Mesothelial cell of epicardium (in vitro differentiated cells): ENCODE measurements at regions not wholly inside any gene's neighbourhood (a gene's known extent, or its start where the extent isn't known, plus 50 kb on each side); places are given as distances from the start of the nearest gene placed in this dataset.
"Not testable (repeated sequence)": the region's sequence is repeated elsewhere in the genome, so short reads cannot be mapped to it uniquely, and the experiment has no call there.

ENCODE experiments used
- DNase-seq, 2 experiments: peaks; one replicate each; pipeline ENCODE4 v3.0.0; 2021; ENCODE audit warnings: low spot score in 2 of 2; ENCODE audit not compliant: unreplicated experiment in 2 of 2
- H3K27ac Mint-ChIP-seq: 2 replicates; pipeline ENCODE4 v1.8.0; 2021; ENCODE audit warnings: mixed read lengths
- H3K27me3 Mint-ChIP-seq: 2 replicates; pipeline ENCODE4 v1.8.0; 2021; ENCODE audit warnings: low read depth, mixed read lengths
- H3K36me3 Mint-ChIP-seq: 2 replicates; pipeline ENCODE4 v1.8.0; 2021; ENCODE audit warnings: mixed read lengths
- H3K4me1 Mint-ChIP-seq: 2 replicates; pipeline ENCODE4 v1.8.0; 2021; ENCODE audit warnings: mixed read lengths
- H3K4me3 Mint-ChIP-seq: 2 replicates; pipeline ENCODE4 v1.8.0; 2021; ENCODE audit warnings: mild to moderate bottlenecking, moderate library complexity, mixed read lengths
- H3K9me3 Mint-ChIP-seq: 2 replicates; pipeline ENCODE4 v1.8.0; 2021; ENCODE audit warnings: mixed read lengths
- CTCF ChIP-seq: fragments of 200-600 bp; sonication (generic); IDR thresholded peaks from one replicate; pipeline ENCODE4 v1.5.0; 2021; ENCODE audit warnings: antibody characterized with exemption; ENCODE audit not compliant: unreplicated experiment

DNA sequence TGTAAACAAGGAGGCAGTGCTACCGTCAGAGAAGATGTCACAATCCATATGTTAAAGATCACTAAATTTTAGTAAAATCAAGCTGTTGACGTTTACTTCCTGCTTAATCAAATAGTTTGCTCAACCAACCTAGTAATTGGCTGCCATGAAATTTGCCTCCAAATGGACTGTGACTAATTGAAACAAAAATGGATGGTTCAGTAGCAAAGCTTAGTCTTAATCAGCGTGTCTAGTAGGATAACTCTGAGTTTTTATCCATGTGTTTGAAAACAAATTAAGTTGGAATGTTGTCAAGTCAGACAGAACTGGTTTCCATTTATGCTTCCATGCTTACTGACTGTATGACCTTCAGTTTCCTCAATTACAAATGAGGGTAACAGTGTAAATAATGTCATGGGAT lies 1456.7 kb upstream of the CELF2 start:
- peaks cover 5% of the 10 kb centered on the region for H3K27me3 Mint-ChIP-seq
- no peak overlapping the region for H3K4me3 Mint-ChIP-seq
- TF ChIP-seq CTCF: no peak
- H3K27ac Mint-ChIP-seq: no peak overlapping the region
- H3K36me3 Mint-ChIP-seq: no peaks in the 10 kb centered on the region
- no peaks in the 10 kb centered on the region for H3K4me1 Mint-ChIP-seq
- no peaks in the 10 kb centered on the region for H3K9me3 Mint-ChIP-seq
- no peak for DNase-seq

DNA sequence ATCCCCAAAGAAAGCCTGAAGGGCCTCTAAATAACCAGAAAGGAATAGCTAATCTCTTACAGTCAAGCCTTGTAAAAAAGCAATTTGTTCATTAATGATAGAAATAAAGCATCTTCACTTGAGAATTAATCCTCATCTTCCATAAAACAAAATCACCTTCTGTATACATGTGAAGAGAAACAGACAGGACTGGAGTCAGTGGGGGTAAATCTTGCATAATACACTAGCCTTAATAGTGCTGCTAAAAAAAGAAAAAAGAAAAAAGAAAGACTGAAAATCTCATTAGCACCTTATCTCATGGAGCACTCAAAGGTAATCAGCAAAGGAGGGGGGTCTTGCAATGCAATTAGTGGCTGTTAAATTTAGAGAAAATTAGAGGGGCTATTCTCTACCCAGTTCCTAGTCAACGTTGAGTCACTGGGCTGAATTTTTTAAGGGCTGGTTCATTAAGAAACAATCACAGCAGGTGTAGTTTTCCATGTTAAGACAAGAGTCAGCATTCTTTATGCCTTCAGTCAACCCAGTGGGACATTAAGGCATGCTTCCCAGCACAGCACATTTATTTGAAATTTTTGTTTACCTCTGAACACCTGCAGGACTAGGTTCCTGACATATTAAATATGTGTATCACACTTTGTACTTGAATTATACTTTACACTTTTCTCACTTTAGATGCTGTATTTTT lies 1455.7 kb upstream of the CELF2 start:
- Mint-ChIP-seq H3K27ac (no peak overlapping the region), H3K4me1 (no peaks in the 10 kb centered on the region), H3K27me3 (peaks cover 10% of the 10 kb centered on the region), H3K36me3 (no peaks in the 10 kb centered on the region), H3K4me3 (no peak overlapping the region), H3K9me3 (no peaks in the 10 kb centered on the region)
- TF ChIP-seq CTCF: no peak
- no peak for DNase-seq

- H3K4me3 Mint-ChIP-seq: no peak overlapping the region
- no peaks in the 10 kb centered on the region for H3K9me3 Mint-ChIP-seq
- H3K4me1 Mint-ChIP-seq: no peaks in the 10 kb centered on the region
- TF ChIP-seq CTCF: no peak
- no peak for DNase-seq
- no peak overlapping the region for H3K27ac Mint-ChIP-seq
- no peaks in the 10 kb centered on the region for H3K36me3 Mint-ChIP-seq
- H3K27me3 Mint-ChIP-seq: peaks cover 4% of the 10 kb centered on the region
Measured at GRCh38 chr10:9577746-9578145, 1439.9 kb upstream of the CELF2 start.

DNA sequence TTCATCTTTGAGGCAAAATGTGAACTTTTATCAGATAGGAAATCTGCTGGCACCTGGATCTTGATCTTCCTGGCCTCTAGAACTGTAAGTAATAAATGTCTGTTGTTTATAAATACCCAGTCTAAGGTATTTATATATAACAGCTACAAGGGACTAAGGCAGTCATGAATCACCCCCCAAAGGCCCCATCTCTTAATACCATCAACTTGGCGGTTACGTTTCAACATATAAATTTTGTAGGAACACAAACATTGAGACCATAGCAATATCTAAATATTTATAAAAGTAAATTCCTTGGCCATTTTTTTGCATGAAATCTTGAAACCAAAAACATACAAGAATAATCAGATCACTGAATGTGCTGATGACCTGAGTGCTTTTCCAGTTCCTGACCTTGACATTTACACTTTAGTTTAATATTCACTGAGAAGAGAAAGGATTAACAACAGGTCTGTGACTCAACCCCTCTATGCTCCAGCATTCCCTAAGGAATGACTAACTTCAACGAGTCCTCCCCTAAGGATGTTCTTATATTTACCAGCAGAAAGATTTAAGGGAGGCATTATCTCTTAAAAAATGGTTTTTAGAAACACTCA lies 1438.5 kb upstream of the CELF2 start:
- Mint-ChIP-seq H3K4me3 (no peak overlapping the region), H3K27ac (no peak overlapping the region), H3K9me3 (no peaks in the 10 kb centered on the region), H3K27me3 (peaks cover 4% of the 10 kb centered on the region), H3K4me1 (no peaks in the 10 kb centered on the region), H3K36me3 (no peaks in the 10 kb centered on the region)
- no peak for DNase-seq
- no peak for TF ChIP-seq CTCF

DNA sequence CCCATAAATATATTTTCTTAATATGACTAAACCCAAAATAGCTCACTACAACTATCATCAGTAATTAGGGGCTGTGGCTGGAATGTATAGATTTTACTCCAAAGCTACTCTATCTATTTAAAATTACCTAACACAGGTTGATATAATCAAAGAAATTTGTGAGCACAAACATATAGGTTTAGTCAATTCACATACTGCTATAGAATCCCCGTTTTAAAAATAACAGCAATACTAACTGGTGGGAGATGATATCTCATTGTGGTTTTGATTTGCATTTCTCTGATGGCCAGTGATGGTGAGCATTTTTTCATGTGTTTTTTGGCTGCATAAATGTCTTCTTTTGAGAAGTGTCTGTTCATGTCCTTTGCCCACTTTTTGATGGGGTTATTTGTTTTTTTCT lies 1434.9 kb upstream of the CELF2 start:
- H3K4me3 Mint-ChIP-seq, H3K4me1 Mint-ChIP-seq: not testable (repeated sequence)

DNA sequence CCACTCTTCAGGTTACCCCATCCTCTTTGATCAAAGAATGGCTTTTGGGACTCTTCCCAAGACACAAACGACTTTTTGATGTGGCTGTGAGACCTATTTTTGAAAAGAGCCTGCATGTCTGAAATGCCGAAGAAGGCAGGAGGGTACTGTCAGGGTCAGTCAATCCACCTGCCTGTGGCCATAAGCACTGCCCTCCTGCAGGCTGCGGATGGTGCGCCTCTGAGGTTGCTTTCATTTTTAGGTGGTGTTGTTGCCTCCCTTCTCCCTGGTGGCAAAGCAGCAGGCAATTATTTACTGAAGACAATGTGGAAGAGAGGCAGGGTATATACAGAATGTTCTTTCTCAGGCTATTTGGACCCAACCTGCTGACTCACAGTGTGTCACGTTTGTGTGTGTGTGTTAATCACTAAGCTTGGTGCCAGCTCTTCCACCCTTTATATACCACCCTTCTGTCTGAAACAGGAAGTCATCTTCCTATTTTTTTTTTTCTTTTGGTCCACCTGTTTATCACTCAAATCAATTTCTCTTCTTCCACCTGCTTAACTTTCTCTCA lies 1421.2 kb upstream of the CELF2 start:
- peaks cover 3% of the 10 kb centered on the region for H3K9me3 Mint-ChIP-seq
- no peak for DNase-seq
- H3K27me3 Mint-ChIP-seq: peaks cover 1% of the 10 kb centered on the region
- H3K4me3 Mint-ChIP-seq: no peak overlapping the region
- no peak overlapping the region for H3K27ac Mint-ChIP-seq
- H3K4me1 Mint-ChIP-seq: no peaks in the 10 kb centered on the region
- TF ChIP-seq CTCF: no peak
- no peaks in the 10 kb centered on the region for H3K36me3 Mint-ChIP-seq

More for the DNA sequence above, 1434.9 kb upstream of the CELF2 start:
- not testable (repeated sequence) for H3K27ac Mint-ChIP-seq, DNase-seq, H3K36me3 Mint-ChIP-seq, H3K27me3 Mint-ChIP-seq, H3K9me3 Mint-ChIP-seq
